Erythroblast (primary cell): ENCODE measurements at regions not wholly inside any gene's neighbourhood (a gene's known extent, or its start where the extent isn't known, plus 50 kb on each side); places are given as distances from the start of the nearest gene placed in this dataset.

ENCODE experiments used
- GATA1 ChIP-seq: IDR thresholded peaks from 2 replicates; pipeline ENCODE4 v1.6.1; 2011; ENCODE audit warnings: low read depth, mild to moderate bottlenecking, control low read depth, low read length, moderate library complexity
- POLR2A ChIP-seq: IDR thresholded peaks from 2 replicates; pipeline ENCODE4 v1.6.1; 2011; ENCODE audit warnings: mild to moderate bottlenecking, low read length

- TF ChIP-seq POLR2A, result no peak
- no peak for TF ChIP-seq GATA1
Measured at GRCh38 chr20:41719151-41719550, 101.0 kb upstream of the CHD6 start.
